Activated naive CD8-positive, alpha-beta T cell treated with anti-CD3 and anti-CD28 coated beads, Interleukin-2, amount 10 ng/mL, durations not matched to agents 7 days and 5 days (primary cell): ENCODE measurements at regions not wholly inside any gene's neighbourhood (a gene's known extent, or its start where the extent isn't known, plus 50 kb on each side); places are given as distances from the start of the nearest gene placed in this dataset.

ENCODE experiments used
- ATAC-seq: fragments of 150-1000 bp; cut with Tn5 transposase; one replicate; pipeline ENCODE4 v1.10.0; 2021; ENCODE audit warnings: low read depth, moderate library complexity
- POLR2A ChIA-PET: fragments of 350-600 bp; sonication (Branson Sonifier 250); formaldehyde crosslinking; loops from one replicate; lab custom pipeline; 2021; ENCODE audit warnings: antibody characterized with exemption; lab: Charles Lee
- DNase-seq: peaks from one replicate; pipeline ENCODE4 v3.0.0; 2021
- H3K27ac Mint-ChIP-seq: one replicate; pipeline ENCODE4 v1.8.0; 2022; ENCODE audit warnings: mild to moderate bottlenecking, mixed read lengths
- H3K27me3 Mint-ChIP-seq: one replicate; pipeline ENCODE4 v1.8.0; 2022; ENCODE audit warnings: mild to moderate bottlenecking, moderate library complexity, mixed read lengths
- H3K36me3 Mint-ChIP-seq: one replicate; pipeline ENCODE4 v1.8.0; 2021; ENCODE audit warnings: mild to moderate bottlenecking, mixed read lengths
- H3K4me1 Mint-ChIP-seq: one replicate; pipeline ENCODE4 v1.8.0; 2021; ENCODE audit warnings: mixed read lengths
- H3K4me3 Mint-ChIP-seq: one replicate; pipeline ENCODE4 v1.8.0; 2022; ENCODE audit warnings: mild to moderate bottlenecking, moderate library complexity, mixed read lengths
- H3K9me3 Mint-ChIP-seq: one replicate; pipeline ENCODE4 v1.8.0; 2021; ENCODE audit warnings: mixed read lengths

- DNase-seq (no peak), ATAC-seq (no peak)
- Mint-ChIP-seq H3K4me3 (no peak overlapping the region), H3K9me3 (peaks cover 6% of the 10 kb centered on the region), H3K27ac (no peak overlapping the region), H3K36me3 (no peaks in the 10 kb centered on the region), H3K4me1 (no peaks in the 10 kb centered on the region), H3K27me3 (no peaks in the 10 kb centered on the region)
- POLR2A ChIA-PET = no interaction called here
These were observed 58.9 kb upstream of the FBXO33 start for GRCh38 chr14:39491134-39491571.

- POLR2A ChIA-PET = no interaction called here
- ATAC-seq = no peak
- H3K4me3 Mint-ChIP-seq = no peak overlapping the region
- no peaks in the 10 kb centered on the region for H3K36me3 Mint-ChIP-seq
- no peaks in the 10 kb centered on the region for H3K27me3 Mint-ChIP-seq
- no peaks in the 10 kb centered on the region for H3K9me3 Mint-ChIP-seq
- no peak overlapping the region for H3K27ac Mint-ChIP-seq
- H3K4me1 Mint-ChIP-seq = no peaks in the 10 kb centered on the region
- DNase-seq = no peak
These were observed 56.4 kb upstream of the FBXO33 start for GRCh38 chr14:39488600-39488999.

DNA sequence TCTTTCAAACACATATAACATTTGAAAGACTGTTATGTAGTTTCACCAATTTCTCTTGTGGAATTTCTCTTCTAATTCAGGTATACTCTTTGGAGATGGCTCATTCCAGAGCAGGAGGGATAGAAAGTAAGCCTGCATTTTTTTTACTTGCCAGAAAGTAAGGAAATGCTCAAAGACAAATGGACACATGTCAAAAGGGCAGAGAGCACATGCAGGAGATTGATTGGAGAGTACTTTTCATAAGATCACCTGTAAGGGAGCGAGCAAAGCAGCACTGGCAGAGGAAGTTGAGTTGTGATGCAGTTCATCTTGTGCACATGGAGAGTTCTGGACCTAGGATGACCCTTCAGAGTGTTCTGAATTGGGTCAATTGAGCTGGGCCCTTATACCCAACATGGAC lies 51.4 kb upstream of the FBXO33 start:
- Mint-ChIP-seq H3K27ac (no peak overlapping the region), H3K9me3 (no peaks in the 10 kb centered on the region), H3K27me3 (no peaks in the 10 kb centered on the region), H3K36me3 (no peaks in the 10 kb centered on the region), H3K4me3 (no peak overlapping the region), H3K4me1 (no peaks in the 10 kb centered on the region)
- ATAC-seq (no peak), DNase-seq (no peak)
- POLR2A ChIA-PET = no interaction called here
